ENCODE measurements at regions not wholly inside any gene's neighbourhood (a gene's known extent, or its start where the extent isn't known, plus 50 kb on each side); places are given as distances from the start of the nearest gene placed in this dataset.

- no peak for TF ChIP-seq CTCF (conservative IDR thresholded peaks at IDR 0.05; ENCODE audit: low read depth, low read length)
- no peak overlapping the region for H3K4me3 ChIP-seq (ENCODE audit: low read length)
- no peak for DNase-seq (ENCODE audit: low read depth)
Measured at GRCh38 chr6:113362301-113363047, 494.7 kb upstream of the MARCKS start.

GRCh38 chr6:113363048-113363798, 493.9 kb upstream of the MARCKS start:
- TF ChIP-seq CTCF (conservative IDR thresholded peaks at IDR 0.05; ENCODE audit: low read depth, low read length): no peak
- DNase-seq (ENCODE audit: low read depth): no peak
- no peak overlapping the region for H3K4me3 ChIP-seq (ENCODE audit: low read length)

GRCh38 chr6:113363866-113364265, 493.3 kb upstream of the MARCKS start:
- H3K4me3 ChIP-seq (ENCODE audit: low read length): no peak overlapping the region
- TF ChIP-seq CTCF (conservative IDR thresholded peaks at IDR 0.05; ENCODE audit: low read depth, low read length): no peak
- DNase-seq (ENCODE audit: low read depth): no peak

DNA sequence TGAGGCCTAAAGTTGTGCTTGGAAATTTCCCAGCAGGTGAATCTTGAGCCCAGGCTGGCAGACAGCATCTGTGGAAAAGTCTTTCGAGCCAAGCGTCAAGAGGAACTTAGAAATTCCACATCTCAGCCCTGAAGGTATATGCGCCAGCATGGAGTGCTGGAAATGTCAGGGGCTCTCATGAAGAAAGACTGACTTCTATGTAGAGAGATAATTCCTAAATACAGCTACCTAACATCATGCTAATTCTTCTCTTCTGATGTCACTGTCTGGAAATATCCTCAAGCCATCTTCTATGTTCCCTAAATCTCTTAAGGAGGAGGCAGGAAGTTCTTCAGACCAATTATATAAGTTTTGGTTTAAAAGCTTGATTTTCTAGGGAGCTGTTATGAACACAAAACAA, 492.4 kb upstream of the MARCKS start:
- no peak overlapping the region for H3K4me3 ChIP-seq (ENCODE audit: low read length)
- no peak for TF ChIP-seq CTCF (conservative IDR thresholded peaks at IDR 0.05; ENCODE audit: low read depth, low read length)
- DNase-seq (ENCODE audit: low read depth): no peak

GRCh38 chr6:113365191-113365590, 492.0 kb upstream of the MARCKS start:
- DNase-seq (ENCODE audit: low read depth): no peak
- H3K4me3 ChIP-seq (ENCODE audit: low read length): no peak overlapping the region
- no peak for TF ChIP-seq CTCF (conservative IDR thresholded peaks at IDR 0.05; ENCODE audit: low read depth, low read length)

DNA sequence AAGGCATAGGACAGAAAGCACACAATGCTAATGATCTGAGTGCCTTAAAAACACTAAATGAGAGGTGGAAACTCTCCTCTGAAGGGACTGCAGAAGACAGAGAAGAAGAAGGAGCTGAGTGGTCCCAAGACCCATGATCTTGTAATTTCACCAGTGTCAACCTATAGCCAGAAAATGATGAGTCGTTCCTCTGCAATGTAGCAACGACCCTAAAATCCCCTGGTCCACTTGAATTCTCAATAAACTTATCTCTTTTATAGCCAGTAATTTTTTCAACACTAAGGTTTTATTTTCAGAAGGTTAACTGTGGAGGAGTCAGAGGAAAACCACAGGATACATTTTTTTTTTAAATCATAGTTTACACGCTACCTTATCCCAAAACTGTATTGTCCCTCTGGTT, 490.6 kb upstream of the MARCKS start:
- TF ChIP-seq CTCF (conservative IDR thresholded peaks at IDR 0.05; ENCODE audit: low read depth, low read length): no peak
- no peak for DNase-seq (ENCODE audit: low read depth)
- no peak overlapping the region for H3K4me3 ChIP-seq (ENCODE audit: low read length)

All from retinal pigment epithelial cell (primary cell).